ENCODE measurements at regions not wholly inside any gene's neighbourhood (a gene's known extent, or its start where the extent isn't known, plus 50 kb on each side); places are given as distances from the start of the nearest gene placed in this dataset.

DNA sequence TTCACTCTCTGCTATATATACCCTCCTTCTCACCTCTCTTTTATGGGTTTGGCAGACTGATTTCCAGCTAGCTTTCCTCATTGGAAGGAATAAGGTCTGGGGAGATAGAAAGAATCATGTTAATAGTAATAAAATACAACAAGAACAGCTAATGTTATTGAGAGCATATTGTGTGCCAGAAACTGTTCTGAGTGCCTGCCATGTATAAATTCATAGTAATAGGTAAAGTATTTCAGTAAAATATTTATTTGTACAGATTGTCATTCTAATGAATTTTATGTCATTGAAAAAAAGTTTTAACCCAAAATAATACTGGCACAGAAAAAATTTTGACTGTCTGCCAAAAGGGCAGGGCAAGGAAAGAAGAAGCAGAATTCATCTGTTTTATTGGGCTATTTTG lies 834.9 kb upstream of the ZNF608 start:
- intact Hi-C loops (cut with DNase I), result no loop called here
- Histone ChIP-seq H3K36me3 (no peaks in the 10 kb centered on the region), H3K27me3 (no peaks in the 10 kb centered on the region), H3K9me3 (no peaks in the 10 kb centered on the region), H3K4me3 (replicated peaks in 1 of 3) (no peak overlapping the region), H3K27ac (peak overlapping the region in 1 of 3 donors; percentile 13), H3K4me1 (peaks cover 28 to 40% of the 10 kb centered on the region in 2 donors)
- TF ChIP-seq, protein P1, sequence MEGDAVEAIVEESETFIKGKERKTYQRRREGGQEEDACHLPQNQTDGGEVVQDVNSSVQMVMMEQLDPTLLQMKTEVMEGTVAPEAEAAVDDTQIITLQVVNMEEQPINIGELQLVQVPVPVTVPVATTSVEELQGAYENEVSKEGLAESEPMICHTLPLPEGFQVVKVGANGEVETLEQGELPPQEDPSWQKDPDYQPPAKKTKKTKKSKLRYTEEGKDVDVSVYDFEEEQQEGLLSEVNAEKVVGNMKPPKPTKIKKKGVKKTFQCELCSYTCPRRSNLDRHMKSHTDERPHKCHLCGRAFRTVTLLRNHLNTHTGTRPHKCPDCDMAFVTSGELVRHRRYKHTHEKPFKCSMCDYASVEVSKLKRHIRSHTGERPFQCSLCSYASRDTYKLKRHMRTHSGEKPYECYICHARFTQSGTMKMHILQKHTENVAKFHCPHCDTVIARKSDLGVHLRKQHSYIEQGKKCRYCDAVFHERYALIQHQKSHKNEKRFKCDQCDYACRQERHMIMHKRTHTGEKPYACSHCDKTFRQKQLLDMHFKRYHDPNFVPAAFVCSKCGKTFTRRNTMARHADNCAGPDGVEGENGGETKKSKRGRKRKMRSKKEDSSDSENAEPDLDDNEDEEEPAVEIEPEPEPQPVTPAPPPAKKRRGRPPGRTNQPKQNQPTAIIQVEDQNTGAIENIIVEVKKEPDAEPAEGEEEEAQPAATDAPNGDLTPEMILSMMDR (IDR thresholded peaks at IDR 0.05), result no peak
- no peak for TF ChIP-seq POLR2A (IDR thresholded peaks at IDR 0.05)
- DNase-seq, result no peak

DNA sequence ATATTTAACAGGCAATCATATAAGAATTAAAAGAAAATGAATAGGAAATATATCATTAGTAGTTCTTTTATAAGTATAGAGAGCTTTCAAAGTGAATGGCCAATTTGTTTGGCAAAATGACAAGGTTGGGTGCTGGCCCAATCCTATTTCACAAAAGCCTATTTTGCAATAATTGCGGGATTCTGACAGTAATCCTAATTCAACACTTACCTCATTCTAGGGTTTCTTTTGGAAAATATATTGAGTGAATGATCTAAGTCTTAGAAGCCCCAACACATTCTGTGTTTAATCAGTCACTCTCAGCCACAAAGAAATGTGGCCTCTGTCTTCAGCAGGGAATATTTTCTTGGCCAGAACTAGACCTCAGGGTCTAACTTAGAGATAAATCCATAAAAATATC lies 835.9 kb upstream of the ZNF608 start:
- 54 to 73% methylated on average over 1 of the region's 1 CpG for WGBS, 2 donors
- Histone ChIP-seq H3K4me3 (replicated peaks in 1 of 3) (no peak overlapping the region), H3K27me3 (no peaks in the 10 kb centered on the region), H3K36me3 (no peaks in the 10 kb centered on the region), H3K27ac (no peak overlapping the region), H3K9me3 (no peaks in the 10 kb centered on the region), H3K4me1 (peaks cover 28 to 35% of the 10 kb centered on the region in 2 donors)
- no peak for DNase-seq
- intact Hi-C loops (cut with DNase I), result no loop called here
- TF ChIP-seq POLR2A (IDR thresholded peaks at IDR 0.05), result no peak
- TF ChIP-seq, protein P1 (IDR thresholded peaks at IDR 0.05), result no peak

DNA sequence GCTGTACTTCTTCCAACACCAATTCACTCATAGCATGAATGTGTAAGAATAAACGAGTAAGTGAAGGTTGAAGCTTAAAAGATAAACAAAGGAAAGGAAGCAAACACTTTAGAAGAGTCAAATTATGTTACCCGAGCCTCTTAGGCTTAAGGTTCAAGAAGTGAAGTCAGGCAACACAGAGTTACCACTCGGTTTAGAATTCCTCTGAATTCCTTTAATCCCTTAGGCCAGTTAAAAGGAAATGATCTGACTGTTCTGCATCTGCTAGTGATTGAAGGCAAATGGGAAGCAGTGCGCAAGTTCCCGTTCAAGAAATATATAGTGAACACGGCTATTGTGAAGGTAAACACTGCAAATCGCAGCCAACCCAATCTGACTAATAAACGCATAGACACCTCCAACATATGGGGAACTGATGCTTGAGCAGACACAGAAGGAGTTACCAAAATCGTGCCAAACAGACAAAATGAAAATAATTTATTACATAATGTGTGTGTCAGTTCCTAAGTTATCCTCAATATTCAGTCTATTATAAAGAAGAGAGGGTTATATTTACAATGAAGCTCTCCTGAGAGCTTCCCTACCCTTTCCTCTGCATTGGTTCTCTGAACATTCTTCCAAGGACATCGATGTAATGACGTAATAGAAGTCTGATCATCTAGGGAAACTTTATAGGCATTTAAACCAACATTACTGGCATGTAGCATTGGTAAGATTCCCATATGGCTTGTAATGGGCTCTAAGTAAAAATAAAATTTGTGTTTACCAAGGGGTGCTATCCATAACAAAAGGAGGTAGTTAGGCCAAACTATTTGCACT lies 837.1 kb upstream of the ZNF608 start:
- Histone ChIP-seq H3K4me3 (replicated peaks in 1 of 3) (no peak overlapping the region), H3K36me3 (no peaks in the 10 kb centered on the region), H3K27ac (no peak overlapping the region), H3K9me3 (no peaks in the 10 kb centered on the region), H3K4me1 (peaks cover 28 to 35% of the 10 kb centered on the region in 2 donors), H3K27me3 (no peaks in the 10 kb centered on the region)
- intact Hi-C loops (cut with DNase I), result no loop called here
- no peak for DNase-seq
- TF ChIP-seq, protein P1 (IDR thresholded peaks at IDR 0.05), result no peak
- no peak for TF ChIP-seq POLR2A (IDR thresholded peaks at IDR 0.05)
- WGBS, 2 donors, result 71 to 76% methylated on average over 11 of the region's 11 CpGs

DNA sequence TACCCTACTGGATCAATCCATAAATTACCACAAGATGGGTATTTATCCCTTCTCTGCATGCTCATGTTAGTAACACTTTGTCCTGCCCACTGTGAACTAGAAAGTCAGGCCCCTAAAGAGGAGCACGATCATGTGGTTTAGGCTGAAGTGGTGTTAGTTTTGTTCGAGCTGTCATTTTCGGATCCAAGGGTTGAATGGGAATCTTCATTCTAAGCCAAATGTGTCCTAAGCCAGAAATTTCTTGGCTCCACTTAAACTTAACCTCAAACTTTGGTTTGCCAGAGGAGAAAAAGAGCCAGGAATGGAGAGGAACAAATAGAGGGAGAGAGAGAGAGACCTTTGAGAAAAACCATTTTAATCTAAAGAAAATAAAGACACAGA lies 837.7 kb upstream of the ZNF608 start:
- DNase-seq, result no peak
- intact Hi-C loops (cut with DNase I), result no loop called here
- WGBS, 2 donors, result 14 to 17% methylated on average over 3 of the region's 3 CpGs
- peaks cover 28 to 30% of the 10 kb centered on the region in 2 donors for H3K4me1 ChIP-seq
- peak overlapping the region in 1 of 3 donors; percentile 2 for H3K27ac ChIP-seq
- H3K36me3 ChIP-seq, result no peaks in the 10 kb centered on the region
- no peak overlapping the region for H3K4me3 ChIP-seq (replicated peaks in 1 of 3)
- no peak for TF ChIP-seq POLR2A (IDR thresholded peaks at IDR 0.05)
- TF ChIP-seq, protein P1 (IDR thresholded peaks at IDR 0.05), result no peak
- H3K27me3 ChIP-seq, result no peaks in the 10 kb centered on the region
- no peaks in the 10 kb centered on the region for H3K9me3 ChIP-seq

DNA sequence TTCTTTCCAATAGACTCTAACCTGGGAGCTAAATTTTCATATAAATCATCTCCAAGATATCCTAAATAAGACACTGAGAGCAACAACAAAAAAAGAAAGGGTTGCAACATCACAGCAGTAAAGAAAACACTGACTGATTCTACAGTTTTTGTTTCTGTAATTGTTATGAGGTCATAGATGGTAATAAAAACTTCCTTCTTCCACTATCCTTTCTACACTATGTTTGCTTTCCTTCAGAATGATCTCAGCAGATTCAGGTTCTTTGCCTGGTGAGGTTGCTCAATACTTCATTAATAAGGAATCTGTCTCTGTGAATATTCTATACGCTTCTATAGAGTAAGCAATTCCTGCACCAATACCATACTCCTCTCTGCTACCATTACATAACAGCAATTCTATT lies 835.6 kb upstream of the GRAMD2B start:
- Histone ChIP-seq H3K4me1 (peaks cover 15% of the 10 kb centered on the region in 2 donors), H3K9me3 (no peaks in the 10 kb centered on the region), H3K4me3 (replicated peaks in 1 of 3) (no peak overlapping the region), H3K36me3 (no peaks in the 10 kb centered on the region), H3K27ac (no peak overlapping the region), H3K27me3 (no peaks in the 10 kb centered on the region)
- no peak for DNase-seq
- WGBS, 2 donors, result 96 to 98% methylated on average over 1 of the region's 1 CpG
- TF ChIP-seq, protein P1 (IDR thresholded peaks at IDR 0.05), result no peak
- no peak for TF ChIP-seq POLR2A (IDR thresholded peaks at IDR 0.05)
- intact Hi-C loops (cut with DNase I), result no loop called here
